Suppressor macrophage treated with lipopolysaccharide for 1 hour (primary cell): ENCODE measurements at regions not wholly inside any gene's neighbourhood (a gene's known extent, or its start where the extent isn't known, plus 50 kb on each side); places are given as distances from the start of the nearest gene placed in this dataset.
"Not testable (repeated sequence)": the region's sequence is repeated elsewhere in the genome, so short reads cannot be mapped to it uniquely, and the experiment has no call there.

Source experiments
- DNase-seq, 3 donors: peaks; one replicate each; pipeline ENCODE4 v3.0.0-alpha.2; 2020 to 2022

GRCh38 chr3:177401375-177401774, 204.1 kb upstream of the TBL1XR1 start:
- DNase-seq: no peak

DNA sequence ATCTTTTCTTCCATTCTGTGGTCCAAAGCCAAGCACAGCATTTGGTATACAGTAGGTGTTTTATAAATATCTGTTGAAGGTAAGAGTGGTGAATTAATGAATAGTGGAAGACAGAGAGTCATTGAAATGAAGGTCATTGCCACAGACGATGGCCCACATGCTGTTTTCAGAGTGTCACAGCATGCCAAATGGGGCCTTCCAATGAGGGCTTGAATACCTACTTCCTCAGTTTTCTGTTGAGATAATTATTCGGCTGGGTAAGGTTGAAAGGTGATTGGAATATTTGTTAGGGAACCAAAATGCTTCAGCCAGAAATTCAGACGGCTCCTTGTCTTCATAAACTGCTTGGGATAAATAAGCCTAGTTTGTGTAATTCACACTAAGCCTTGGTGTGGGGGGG, 205.3 kb upstream of the TBL1XR1 start:
- DNase-seq: no peak

DNA sequence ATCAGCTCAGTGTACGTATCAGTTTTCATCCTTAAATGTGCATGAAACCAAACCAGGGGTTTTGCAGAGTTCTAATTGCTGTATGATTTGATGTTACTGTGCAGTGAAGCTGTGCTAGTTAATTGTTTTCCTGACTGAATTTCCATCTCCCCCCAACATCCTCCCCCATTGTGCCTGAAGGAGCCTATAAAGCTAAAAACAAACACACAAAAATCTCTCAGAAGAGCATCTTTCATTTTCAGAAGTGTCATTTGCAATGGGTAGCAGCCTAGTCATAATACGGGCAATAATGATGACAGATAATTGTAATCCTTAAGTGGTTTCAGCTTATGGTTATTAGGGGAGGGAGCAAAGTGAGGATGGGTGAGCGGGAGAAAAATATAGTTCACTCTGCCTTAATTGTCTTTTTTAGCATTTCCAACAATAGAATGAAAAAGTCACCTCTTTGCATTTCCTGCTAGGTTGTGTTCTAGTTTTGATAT, 207.9 kb upstream of the TBL1XR1 start:
- DNase-seq: no peak

DNA sequence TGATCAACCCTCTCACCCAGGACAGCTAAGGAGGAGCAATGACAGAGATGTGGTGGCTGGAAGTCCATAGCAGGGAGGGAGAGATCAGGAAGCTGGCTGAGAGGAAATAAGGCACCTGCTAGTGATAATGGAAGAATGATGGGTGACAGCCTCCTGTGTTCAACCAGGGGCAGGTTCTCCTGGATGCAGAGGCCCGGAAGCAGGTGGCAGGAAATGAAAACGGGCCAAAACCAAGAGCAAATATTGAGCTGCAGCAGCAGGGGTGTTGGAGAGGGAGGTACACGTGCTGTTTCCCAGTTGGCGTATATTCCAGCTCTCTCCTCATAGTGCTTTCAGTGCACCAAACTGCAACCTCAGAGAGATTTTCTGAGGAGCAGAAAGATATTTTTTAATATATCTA, 213.4 kb upstream of the TBL1XR1 start:
- no peak for DNase-seq

GRCh38 chr3:177411201-177411600, 213.9 kb upstream of the TBL1XR1 start:
- peak in 2 of 3 donors; percentile 39 to 53 for DNase-seq

DNA sequence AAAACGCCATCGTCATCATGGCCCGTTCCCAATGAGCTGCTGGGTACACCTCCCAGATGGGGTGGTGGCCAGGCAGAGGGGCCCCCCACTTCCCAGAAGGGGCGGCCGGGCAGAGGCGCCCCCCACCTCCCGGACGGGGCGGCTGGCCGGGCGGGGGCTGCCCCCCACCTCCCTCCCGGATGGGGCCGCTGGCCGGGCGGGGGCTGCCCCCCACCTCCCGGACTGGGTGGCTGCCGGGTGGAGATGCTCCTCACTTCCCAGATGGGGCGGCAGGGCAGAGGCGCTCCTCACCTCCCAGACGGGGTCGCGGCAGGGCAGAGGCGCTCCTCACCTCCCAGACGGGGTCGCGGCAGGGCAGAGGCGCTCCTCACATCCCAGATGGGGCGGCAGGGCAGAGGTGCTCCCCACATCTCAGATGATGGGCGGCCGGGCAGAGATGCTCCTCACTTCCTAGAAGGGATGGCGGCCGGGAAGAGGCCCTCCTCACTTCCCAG, 215.4 kb upstream of the TBL1XR1 start:
- not testable (repeated sequence) for DNase-seq

- no peak for DNase-seq
Measured at GRCh38 chr3:177414093-177414492, 216.8 kb upstream of the TBL1XR1 start.

DNA sequence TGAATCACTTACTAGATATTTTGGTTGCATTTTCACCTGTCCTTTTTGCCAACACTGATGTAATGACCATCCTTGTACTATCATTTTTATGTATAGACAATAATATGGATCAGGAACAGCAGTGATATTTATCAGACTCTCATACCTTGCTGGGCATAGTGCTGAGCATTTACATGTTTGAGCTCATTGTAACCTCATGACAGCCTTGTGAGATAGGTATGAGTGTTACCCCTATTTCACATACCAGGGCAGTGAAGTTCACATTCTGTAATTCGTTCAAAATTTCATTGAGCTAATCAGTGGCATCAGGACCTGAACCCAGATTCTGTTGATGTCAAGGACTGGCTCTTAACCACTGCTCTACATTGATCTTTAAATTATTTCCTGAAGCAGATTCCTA, 221.5 kb upstream of the TBL1XR1 start:
- DNase-seq: no peak

DNA sequence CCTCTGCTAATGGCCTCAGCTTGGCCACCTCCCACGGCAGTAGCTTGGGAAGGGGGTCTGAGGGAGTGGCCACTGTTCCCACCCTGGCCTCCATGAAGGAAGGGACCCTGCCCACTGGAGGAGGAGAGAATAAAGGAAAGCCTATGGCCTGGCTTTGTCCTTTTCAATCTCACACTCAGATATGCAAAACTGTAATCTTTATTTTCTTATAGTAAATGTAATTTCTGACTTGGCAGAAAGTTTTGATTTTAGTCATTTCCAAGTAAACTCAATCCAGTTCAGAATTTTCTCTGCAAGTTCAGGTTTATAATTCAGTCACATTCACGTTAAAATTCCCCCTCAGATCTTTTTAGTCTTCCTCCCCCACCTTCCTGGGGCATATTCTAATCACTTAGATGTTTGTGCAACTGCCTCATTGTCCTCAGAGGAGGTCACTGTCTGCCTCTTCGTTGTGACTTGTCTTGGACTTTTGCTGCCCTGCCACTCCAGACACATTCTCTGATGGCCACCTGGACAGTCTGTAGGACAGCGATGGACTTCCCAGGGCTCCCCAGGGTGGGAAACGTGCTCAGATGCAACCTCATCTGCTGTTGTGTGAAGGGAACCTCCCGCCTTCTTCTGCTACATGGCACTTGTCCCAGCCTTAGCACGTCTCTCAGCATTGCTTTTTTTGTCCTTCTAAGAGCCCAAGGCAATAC, 222.8 kb upstream of the TBL1XR1 start:
- peak in 2 of 3 donors; percentile 22 to 37 for DNase-seq

- DNase-seq: no peak
Measured at GRCh38 chr3:177420651-177421480, 223.6 kb upstream of the TBL1XR1 start.

DNA sequence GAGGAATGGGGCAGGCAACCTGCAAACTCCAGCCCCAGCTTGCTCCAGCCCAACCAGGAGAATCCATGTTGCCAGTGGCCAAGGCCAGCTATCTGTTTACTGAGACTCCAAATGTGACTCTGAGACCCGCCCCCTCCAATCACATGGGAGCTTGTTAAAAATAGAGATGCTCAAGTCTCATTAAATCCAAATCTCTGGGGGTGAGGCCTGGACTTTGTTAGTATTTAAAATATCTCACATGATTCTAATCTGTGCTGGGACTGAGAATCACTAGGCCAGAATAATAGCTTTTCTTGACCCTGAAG, 224.2 kb upstream of the TBL1XR1 start:
- DNase-seq: no peak

- DNase-seq: no peak
Measured at GRCh38 chr3:177424521-177424920, 227.2 kb upstream of the TBL1XR1 start.

DNA sequence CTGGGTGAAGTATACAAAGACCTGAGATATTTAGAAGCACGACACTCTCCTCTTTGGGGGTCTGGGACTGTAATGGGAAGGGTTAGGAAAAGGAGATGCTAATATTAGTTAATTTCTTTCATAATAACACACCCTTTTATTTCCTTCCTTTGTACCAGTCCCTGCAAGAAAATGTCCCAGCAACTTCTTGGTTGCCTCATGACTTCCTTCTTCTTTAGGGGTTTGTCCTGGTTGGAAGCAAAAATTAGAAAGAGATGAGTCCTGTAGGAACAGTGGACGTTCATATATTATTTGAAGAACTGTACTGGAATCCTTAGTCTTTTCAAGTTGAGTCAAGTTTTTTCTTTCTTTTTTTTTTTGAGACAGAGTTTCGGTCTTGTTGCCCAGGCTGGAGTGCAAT, 227.8 kb upstream of the TBL1XR1 start:
- no peak for DNase-seq

DNA sequence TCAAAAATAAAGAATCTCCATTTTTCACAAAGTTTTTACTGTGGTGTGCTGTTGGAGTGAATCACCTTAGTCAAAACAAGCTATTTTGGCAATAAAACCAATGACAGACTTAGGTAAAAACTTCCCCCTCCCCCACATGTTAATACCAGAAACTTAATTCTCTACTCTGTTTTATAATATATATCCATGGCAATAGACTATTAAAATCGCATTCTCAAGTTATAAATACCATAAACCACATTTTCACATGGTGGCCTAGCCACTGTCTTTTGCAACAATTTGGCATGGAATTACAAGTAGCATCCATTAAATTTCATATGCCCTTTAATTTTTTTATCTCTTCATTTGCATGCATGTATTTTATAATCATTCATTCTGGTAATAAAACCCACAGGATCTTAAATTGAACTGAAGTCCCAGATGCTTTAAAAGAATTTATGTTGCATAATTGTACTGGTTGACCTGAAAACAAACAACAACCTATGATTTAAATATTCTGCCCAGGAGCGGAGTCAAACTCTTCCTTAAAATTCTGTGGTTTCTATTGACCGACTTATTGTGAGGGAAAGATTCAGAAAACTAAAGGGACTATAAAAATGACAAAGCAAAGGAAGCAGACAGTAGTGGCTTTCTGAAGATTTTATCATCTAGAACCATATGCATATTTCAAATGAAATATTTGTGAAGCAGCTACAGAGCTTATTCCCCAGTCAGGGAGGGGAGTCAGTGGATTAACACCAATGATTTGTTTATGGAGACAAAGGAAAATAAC, 229.0 kb upstream of the TBL1XR1 start:
- DNase-seq: no peak

DNA sequence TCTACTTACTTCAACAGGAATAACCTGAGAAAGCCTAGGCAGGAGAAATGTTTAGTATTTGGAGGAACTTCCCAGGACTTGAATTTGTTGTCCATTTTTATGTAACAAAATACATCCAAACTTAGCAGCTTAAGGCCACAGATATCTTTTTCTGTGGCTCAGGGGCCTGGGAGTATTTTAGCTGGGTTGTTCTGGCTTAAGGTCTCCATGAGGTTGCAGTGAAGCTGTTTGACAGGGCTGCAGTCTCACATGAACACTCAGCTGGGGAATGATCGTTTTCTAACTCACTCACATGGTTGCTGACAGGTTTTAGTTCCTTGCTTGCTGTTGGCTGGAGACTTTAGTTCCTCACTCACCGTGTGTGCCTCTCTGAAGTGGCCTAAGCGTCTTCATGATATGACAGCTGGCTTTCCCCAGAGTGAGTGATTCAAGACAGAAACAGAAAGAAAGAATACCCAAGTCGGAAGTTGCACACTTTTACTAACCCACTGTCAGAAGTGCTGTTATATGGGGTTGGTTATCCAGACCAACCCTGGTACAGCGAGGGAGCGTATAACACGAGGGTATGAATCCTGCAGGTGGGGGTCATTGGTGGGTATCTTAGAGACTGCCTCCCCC, 229.7 kb upstream of the TBL1XR1 start:
- peak; percentile 78 to 88 (median 81) for DNase-seq

GRCh38 chr3:177427540-177427939, 230.3 kb upstream of the TBL1XR1 start:
- peak; percentile 38 to 63 (median 60) for DNase-seq

DNA sequence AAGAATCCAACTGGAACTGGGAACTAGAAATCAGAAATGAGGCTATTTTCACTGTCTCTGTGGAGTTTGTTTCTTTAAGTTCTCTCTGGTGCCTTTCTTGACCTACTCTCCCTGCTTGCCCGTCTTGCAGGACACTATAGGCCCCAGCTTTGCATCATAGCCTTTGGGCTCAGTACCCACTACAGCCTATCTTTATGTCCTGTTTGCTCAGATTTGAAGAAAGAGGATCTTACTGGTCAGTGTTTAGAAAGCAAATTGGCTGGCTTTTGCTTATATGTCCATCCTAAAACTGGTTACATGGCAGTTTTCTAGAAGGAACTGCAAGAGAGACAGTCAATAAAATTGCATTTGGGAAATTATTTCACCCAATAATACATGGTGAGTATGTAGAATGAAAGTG, 231.8 kb upstream of the TBL1XR1 start:
- DNase-seq: peak in 1 of 3 donors; percentile 47

- DNase-seq: peak; percentile 63 to 88 (median 84)
Measured at GRCh38 chr3:177429771-177430170, 232.5 kb upstream of the TBL1XR1 start.

DNA sequence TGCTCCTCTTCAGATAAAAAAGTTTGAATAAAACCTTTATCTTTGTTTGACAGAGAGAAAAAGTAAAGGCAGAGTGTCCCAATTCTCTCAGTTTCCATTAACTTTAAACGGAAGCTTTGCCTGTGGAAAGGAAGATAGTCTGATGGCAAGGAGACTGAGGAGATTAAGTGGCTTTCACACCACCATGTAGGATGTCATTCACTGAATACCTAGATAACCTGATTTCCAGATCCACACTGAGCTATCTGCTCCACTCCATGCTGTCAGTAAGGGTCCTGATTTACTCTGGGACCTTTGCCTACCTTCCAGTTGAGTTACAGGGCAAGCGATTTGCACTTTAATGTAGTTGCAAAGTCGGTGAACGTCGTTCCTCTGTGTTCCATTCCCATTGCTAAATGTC, 233.4 kb upstream of the TBL1XR1 start:
- no peak for DNase-seq

DNA sequence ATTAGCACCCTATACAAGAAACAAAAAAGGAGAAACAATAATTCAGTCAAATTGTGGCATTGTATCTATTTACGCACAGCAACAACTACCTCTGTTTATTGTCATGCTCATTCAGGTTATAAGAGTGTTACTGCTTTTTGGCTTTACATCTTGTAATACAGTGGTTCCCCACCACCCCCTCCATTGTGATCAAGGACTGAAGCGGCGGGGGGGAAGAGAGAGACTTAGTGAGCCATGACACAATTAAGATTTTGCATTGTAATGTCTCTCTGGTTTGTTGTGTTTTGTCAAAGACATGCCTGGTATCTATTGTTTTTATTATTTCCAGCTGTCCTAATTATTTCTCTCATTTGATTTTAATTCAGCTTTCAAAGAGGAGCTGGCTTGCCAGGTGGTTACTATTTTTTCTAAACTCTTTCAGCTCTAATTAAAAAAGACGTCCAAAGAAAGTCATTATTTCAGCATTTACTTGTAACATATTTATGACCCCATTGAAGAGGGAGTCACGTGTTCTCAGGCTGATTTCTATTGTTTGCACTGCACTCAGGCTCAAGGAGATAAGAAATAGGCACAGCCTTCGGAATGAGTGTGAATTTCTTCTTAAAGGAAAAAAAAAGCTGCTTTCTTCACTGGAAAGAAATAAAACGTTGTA, 234.4 kb upstream of the TBL1XR1 start:
- DNase-seq: no peak

GRCh38 chr3:177435301-177435700, 238.0 kb upstream of the TBL1XR1 start:
- no peak for DNase-seq
